HepG2 (cell line): ENCODE measurements at regions not wholly inside any gene's neighbourhood (a gene's known extent, or its start where the extent isn't known, plus 50 kb on each side); places are given as distances from the start of the nearest gene placed in this dataset.

Experiments
- ATAC-seq: fragments of 200-7000 bp; cut with Tn5 transposase; 3 replicates; pipeline ENCODE4 v1.9.1; 2020; ENCODE audit warnings: mild to moderate bottlenecking, moderate library complexity
- BruUV-seq: library from RNA; stranded (reverse); fragments of 400-500 nt; replicated peaks from 2 replicates; lab custom pipeline; 2021; lab: Mats Ljungman, UMichigan
- CTCF ChIA-PET: fragments of 300-600 bp; formaldehyde crosslinking; extraction: SDS; loops from one replicate; lab custom pipeline; 2021; ENCODE audit warnings: low total read pairs, inconsistent platforms, low intra/inter-chr PET ratio; lab: Yijun Ruan, JAX
- POLR2A ChIA-PET: fragments of 350-600 bp; sonication (Branson Sonifier 250); formaldehyde crosslinking; loops from one replicate; lab custom pipeline; 2020; ENCODE audit warnings: antibody characterized with exemption, inconsistent platforms; lab: Yijun Ruan, JAX
- DNase-seq: peaks from one replicate; pipeline ENCODE4 v3.0.0-alpha.2; 2015; ENCODE audit warnings: low spot score
- FAIRE-seq: peaks from 3 replicates; lab custom pipeline; 2011; peaks lifted over from hg19 to GRCh38; lab: Jason Lieb, UNC
- H2AFZ ChIP-seq: one replicate; pipeline ENCODE4 v1.6.1; 2011; ENCODE audit warnings: low read length, inconsistent platforms
- H3K27ac ChIP-seq: fragments of 300-600 bp; 3 replicates; pipeline ENCODE4 v1.8.0; 2011; ENCODE audit warnings: mixed run types, mild to moderate bottlenecking, mixed read lengths, low read length, inconsistent platforms; ENCODE audit not compliant: insufficient read depth; ENCODE audit errors: extremely low read length
- H3K27me3 ChIP-seq, 2 experiments: fragments of 200-600 bp in 1 of 2; 2 replicates in 1 of 2; 3 replicates in 1 of 2; pipeline versions ENCODE4 v1.6.0 to v1.8.0; 2011; ENCODE audit warnings: low read length in 2 of 2, mild to moderate bottlenecking in 2 of 2, moderate library complexity in 2 of 2, inconsistent platforms in 1 of 2; ENCODE audit not compliant: insufficient read depth in 2 of 2, control insufficient read depth in 1 of 2
- H3K36me3 ChIP-seq, 2 experiments: fragments of 200-600 bp in 1 of 2; replicated peaks in 1 of 2; 2 replicates in 1 of 2; 3 replicates in 1 of 2; pipeline versions ENCODE4 v1.5.1 to v1.8.0; 2011; ENCODE audit warnings: low read length in 2 of 2, inconsistent platforms in 1 of 2; ENCODE audit not compliant: insufficient read depth in 2 of 2, control insufficient read depth in 1 of 2
- H3K4me1 ChIP-seq: 2 replicates; pipeline ENCODE4 v1.5.1; 2012; ENCODE audit warnings: low read length, inconsistent platforms; ENCODE audit not compliant: insufficient read depth
- H3K4me2 ChIP-seq: 2 replicates; pipeline ENCODE4 v1.6.0; 2011; ENCODE audit warnings: low read depth, low read length, inconsistent platforms
- H3K4me3 ChIP-seq, 3 experiments: fragments of 200-600 bp in 1 of 3; sonication (generic), shearing (Covaris generic) in 1 of 3; replicated peaks in 1 of 3; 2 replicates each; pipeline ENCODE4 v1.5.1; 2011 to 2016; ENCODE audit warnings: low read length in 3 of 3, inconsistent platforms in 2 of 3, low read depth in 2 of 3, mild to moderate bottlenecking in 2 of 3, control low read depth in 1 of 3, mixed read lengths in 1 of 3; ENCODE audit not compliant: insufficient read depth in 1 of 3
- H3K79me2 ChIP-seq: one replicate; pipeline ENCODE4 v1.6.1; 2011; ENCODE audit warnings: low read length, inconsistent platforms; ENCODE audit not compliant: insufficient read depth
- H3K9ac ChIP-seq: 2 replicates; pipeline ENCODE4 v1.6.0; 2011; ENCODE audit warnings: mild to moderate bottlenecking, low read depth, low read length, inconsistent platforms; ENCODE audit not compliant: insufficient read depth
- H3K9me3 ChIP-seq: 2 replicates; pipeline ENCODE4 v1.5.1; 2012; ENCODE audit warnings: mild to moderate bottlenecking, low read length
- H4K20me1 ChIP-seq: 2 replicates; pipeline ENCODE4 v1.6.0; 2011; ENCODE audit warnings: inconsistent platforms, mild to moderate bottlenecking, low read length, moderate library complexity; ENCODE audit not compliant: insufficient read depth
- CHCHD3 ChIP-seq: sonication (generic); formaldehyde crosslinking; IDR thresholded peaks from 2 replicates; pipeline ENCODE4 v1.8.0; 2022; ENCODE audit warnings: mild to moderate bottlenecking, missing genetic modification reagents, moderate library complexity
- JDP2 ChIP-seq: sonication (generic); formaldehyde crosslinking; IDR thresholded peaks from 2 replicates; pipeline ENCODE4 v1.8.1; 2022; ENCODE audit warnings: missing genetic modification reagents, borderline replicate concordance
- NCOR1 ChIP-seq: fragments of 200-600 bp; sonication (generic); IDR thresholded peaks from 2 replicates; pipeline ENCODE4 v1.7.0; 2017; ENCODE audit warnings: antibody characterized with exemption, low read length, borderline replicate concordance
- NFE2 ChIP-seq: sonication (generic); formaldehyde crosslinking; IDR thresholded peaks from 2 replicates; pipeline ENCODE4 v1.4.0; 2020; ENCODE audit warnings: missing genetic modification reagents
- NR1H2 ChIP-seq: sonication (generic); formaldehyde crosslinking; IDR thresholded peaks from 2 replicates; pipeline ENCODE4 v1.8.1; 2022; ENCODE audit warnings: low read depth, missing genetic modification reagents, borderline replicate concordance
- NR2F1 ChIP-seq, 2 experiments: fragments of 450-650 bp in 1 of 2; formaldehyde crosslinking in 1 of 2; IDR thresholded peaks; 2 replicates each; pipeline versions ENCODE4 v1.5.0 to v1.6.1; 2016 to 2020; ENCODE audit warnings: mild to moderate bottlenecking in 1 of 2, missing compliant biosample characterization in 1 of 2, missing genetic modification reagents in 1 of 2, moderate library complexity in 1 of 2
- NR3C1 ChIP-seq: sonication (generic); formaldehyde crosslinking; IDR thresholded peaks from 2 replicates; pipeline ENCODE4 v1.4.0; 2020; ENCODE audit warnings: missing genetic modification reagents
- SCMH1 ChIP-seq: sonication (generic); formaldehyde crosslinking; IDR thresholded peaks from 2 replicates; pipeline ENCODE4 v1.9.0; 2021; ENCODE audit warnings: missing genetic modification reagents, mild to moderate bottlenecking, borderline replicate concordance
- SUZ12 ChIP-seq: fragments of 150-350 bp; IDR thresholded peaks from 2 replicates; pipeline ENCODE4 v1.6.1; 2014; ENCODE audit warnings: low read depth, low read length
- ZBTB26 ChIP-seq: IDR thresholded peaks from 2 replicates; pipeline ENCODE4 v1.6.1; 2016; ENCODE audit warnings: missing compliant biosample characterization, missing genetic modification reagents, borderline replicate concordance
- ZBTB46 ChIP-seq: sonication (generic); formaldehyde crosslinking; IDR thresholded peaks from 2 replicates; pipeline ENCODE4 v1.4.0; 2020; ENCODE audit warnings: mild to moderate bottlenecking, missing genetic modification reagents, borderline replicate concordance
- ZNF260 ChIP-seq: sonication (generic); formaldehyde crosslinking; IDR thresholded peaks from 2 replicates; pipeline ENCODE4 v1.4.0; 2020; ENCODE audit warnings: missing genetic modification reagents, low read depth, mild to moderate bottlenecking, borderline replicate concordance
- ZNF350 ChIP-seq: sonication (generic); formaldehyde crosslinking; IDR thresholded peaks from 2 replicates; pipeline ENCODE4 v1.4.0; 2020; ENCODE audit warnings: mild to moderate bottlenecking, low read depth, missing genetic modification reagents, borderline replicate concordance
- ZNF451 ChIP-seq: sonication (generic); formaldehyde crosslinking; IDR thresholded peaks from 2 replicates; pipeline ENCODE4 v1.5.0; 2020; ENCODE audit warnings: mild to moderate bottlenecking, missing genetic modification reagents
- ZNF720 ChIP-seq: sonication (generic); formaldehyde crosslinking; IDR thresholded peaks from 2 replicates; pipeline ENCODE4 v1.4.0; 2020; ENCODE audit warnings: missing genetic modification reagents
- ZNF777 ChIP-seq: sonication (generic); formaldehyde crosslinking; IDR thresholded peaks from 2 replicates; pipeline ENCODE4 v1.4.0; 2020; ENCODE audit warnings: missing genetic modification reagents
- WGBS: methylation state at CpG from one replicate; pipeline ENCODE4 v1.1.6; 2017; ENCODE audit warnings: low lambda C conversion rate; 5-methylcytosine and 5-hydroxymethylcytosine counted together
- in situ Hi-C: cut with HindIII; loops from 2 replicates; pipeline ENCODE4 v1.10.0; 2017; ENCODE audit warnings: low pct_unique_long_range_greater_than_20kb; ENCODE audit not compliant: extremely low pct_ligation_motif_present
- intact Hi-C: fragments of 100-400 bp; cut with micrococcal nuclease; formaldehyde crosslinking; loops from one replicate; pipeline ENCODE4 v1.10.0; 2022; ENCODE audit not compliant: unreplicated experiment

- H3K27ac ChIP-seq = no peak overlapping the region
- no peak overlapping the region for H2AFZ ChIP-seq
- no peak overlapping the region for H3K4me2 ChIP-seq
- no peaks in the 10 kb centered on the region for H3K27me3 ChIP-seq
- ChIA-PET CTCF (interaction anchor here (0.7 to 3.2 kb wide), 9 partner anchors 42 to 369 kb away, joined by 3 to 50 read pairs (median 8); no protein-coding TSS in a partner anchor), POLR2A (no interaction called here)
- no peak overlapping the region for H3K4me3 ChIP-seq
- no TSS peak for BruUV-seq
- ATAC-seq = no peak
- H3K9me3 ChIP-seq = no peaks in the 10 kb centered on the region
- 82% methylated on average over 1 of the region's 1 CpG for WGBS
- no peak overlapping the region for H3K9ac ChIP-seq
- no peaks in the 10 kb centered on the region for H4K20me1 ChIP-seq
- H3K79me2 ChIP-seq = no peaks in the 10 kb centered on the region
- TF ChIP-seq ZBTB26 (no peak), ZNF260 (no peak), NFE2 (CRISPR knock-in tag) (no peak), SCMH1 (CRISPR knock-in tag) (no peak), NCOR1 (no peak), ZNF350 (CRISPR knock-in tag) (no peak), SUZ12 (no peak), ZNF451 (CRISPR knock-in tag) (no peak), CHCHD3 (CRISPR knock-in tag) (no peak), ZNF720 (CRISPR knock-in tag) (no peak), NR1H2 (CRISPR knock-in tag) (no peak), NR2F1 (CRISPR knock-in tag; IDR thresholded peaks at IDR 0.05) (no peak), JDP2 (CRISPR knock-in tag) (no peak), ZNF777 (CRISPR knock-in tag) (no peak), NR3C1 (CRISPR knock-in tag) (no peak), ZBTB46 (CRISPR knock-in tag) (no peak)
- no peaks in the 10 kb centered on the region for H3K4me1 ChIP-seq
- no peak for FAIRE-seq
- intact Hi-C loops (loop anchor here (5.0 to 10.0 kb wide), 3 partner anchors 80 to 435 kb away; no protein-coding TSS in a partner anchor), in situ Hi-C loops (loop anchor here (5.0 to 10.0 kb wide), 2 partner anchors 312 to 370 kb away; no protein-coding TSS in a partner anchor)
- no peaks in the 10 kb centered on the region for H3K36me3 ChIP-seq
- no peak for DNase-seq
Observed at GRCh38 chr6:137272403-137272802, 53.2 kb upstream of the IFNGR1 start.
